NCI-H1417 (cell line): ENCODE measurements at regions not wholly inside any gene's neighbourhood (a gene's known extent, or its start where the extent isn't known, plus 50 kb on each side); places are given as distances from the start of the nearest gene placed in this dataset.

Source experiments
- DNase-seq, 3 experiments: peaks; one replicate each; lab custom pipeline; 2025; lab: John Stamatoyannopoulos, UW

DNA sequence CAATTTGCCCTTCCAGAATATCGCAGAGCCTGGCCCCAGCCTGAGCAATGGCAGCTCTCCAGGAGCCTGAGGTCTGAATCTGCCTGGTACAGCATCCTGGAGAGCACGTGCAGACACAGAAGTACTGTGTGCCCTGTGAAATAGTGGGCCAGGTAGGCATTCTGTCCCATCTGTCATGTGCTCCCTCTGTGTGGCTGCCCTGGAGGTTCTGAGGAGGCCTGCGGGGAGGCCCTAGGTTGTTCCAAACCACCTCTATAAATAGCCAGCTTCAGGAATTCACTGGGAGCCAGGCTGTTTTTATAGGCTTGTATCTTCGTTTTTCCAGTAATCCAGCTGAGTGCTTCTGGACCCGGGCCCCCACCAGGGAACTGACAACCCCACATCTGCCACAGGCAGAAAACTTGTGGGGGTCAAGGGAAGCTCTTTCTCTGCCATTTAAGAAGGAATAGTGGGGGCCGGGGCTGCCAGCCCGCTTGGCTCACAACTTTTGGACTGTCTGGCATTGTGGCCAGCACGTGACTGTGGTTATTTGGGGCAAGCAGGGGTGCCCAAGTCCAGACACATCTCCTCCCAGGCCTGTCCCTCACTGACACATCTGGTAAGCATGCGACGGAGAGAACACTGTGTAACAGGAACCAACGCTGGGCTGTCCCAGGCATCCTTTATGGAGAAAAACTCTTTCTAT lies 356.3 kb upstream of the TNRC6C start:
- no peak for DNase-seq

DNA sequence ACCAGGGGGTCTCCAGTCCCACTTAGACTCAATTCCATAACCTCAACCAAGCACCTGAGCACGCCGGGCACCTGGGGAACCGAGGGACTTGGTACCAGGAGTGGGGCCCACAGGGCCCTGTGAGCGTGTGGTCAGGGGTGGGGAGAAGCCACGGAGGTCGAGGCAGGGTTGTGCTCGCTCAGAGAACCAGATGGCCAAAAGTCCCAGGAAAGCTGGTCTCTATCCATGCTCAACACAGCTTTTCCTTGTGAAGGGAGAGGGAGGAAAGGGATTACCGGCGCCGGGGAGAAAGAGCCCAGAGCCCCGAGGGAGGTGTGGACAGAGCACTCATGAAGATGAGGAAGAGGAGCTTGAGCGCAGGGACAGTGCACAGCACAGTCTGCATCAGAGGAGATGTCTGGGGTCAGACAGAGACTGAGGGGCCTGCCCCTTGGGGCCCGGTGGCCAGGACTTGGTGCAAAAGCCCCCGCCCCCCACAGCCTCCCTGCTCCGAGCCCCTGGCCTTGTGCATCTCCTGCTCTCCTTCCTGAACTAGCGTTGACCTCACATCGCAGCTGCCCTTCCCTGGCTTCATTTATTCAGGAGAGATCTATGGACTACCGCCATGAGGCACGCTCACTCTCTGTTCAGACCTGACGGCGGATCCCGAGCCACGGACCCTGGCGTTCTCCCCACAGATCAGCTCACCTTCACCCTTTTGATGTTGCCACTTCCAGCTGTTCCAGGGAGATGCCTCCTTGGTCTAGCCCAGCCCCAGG lies 355.4 kb upstream of the TNRC6C start:
- DNase-seq: no peak

DNA sequence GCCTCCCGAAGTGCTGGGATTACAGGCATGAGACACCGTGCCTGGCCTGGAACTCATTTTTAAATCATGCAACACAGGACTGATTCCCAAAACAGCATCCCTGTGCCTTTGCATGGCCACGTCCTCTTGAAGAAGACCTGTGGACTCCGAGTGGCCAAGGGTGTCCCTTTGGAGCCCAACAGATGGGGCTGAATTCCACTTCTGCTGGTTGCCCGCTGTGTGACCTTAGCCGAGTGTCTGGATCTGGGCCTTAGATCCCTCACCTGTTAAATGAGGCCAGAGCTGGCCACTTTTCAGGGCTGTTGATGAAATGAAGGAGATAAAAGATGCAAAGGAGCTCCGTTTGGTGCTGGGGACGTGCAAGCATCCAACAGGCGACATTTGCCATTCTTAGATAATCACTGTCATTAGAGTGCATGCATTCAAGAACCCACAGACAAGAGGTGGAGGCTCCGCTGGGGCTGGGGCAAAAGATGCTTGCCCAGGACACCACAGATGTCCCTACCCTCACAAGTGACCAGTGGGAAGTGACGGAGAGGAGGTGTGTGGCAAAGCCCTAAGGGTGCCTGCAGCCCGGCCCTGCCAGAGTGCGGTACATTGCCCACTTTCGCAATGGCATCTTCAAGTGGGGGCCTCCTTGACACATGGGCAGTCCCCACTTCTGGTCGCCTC lies 354.1 kb upstream of the TNRC6C start:
- no peak for DNase-seq

DNA sequence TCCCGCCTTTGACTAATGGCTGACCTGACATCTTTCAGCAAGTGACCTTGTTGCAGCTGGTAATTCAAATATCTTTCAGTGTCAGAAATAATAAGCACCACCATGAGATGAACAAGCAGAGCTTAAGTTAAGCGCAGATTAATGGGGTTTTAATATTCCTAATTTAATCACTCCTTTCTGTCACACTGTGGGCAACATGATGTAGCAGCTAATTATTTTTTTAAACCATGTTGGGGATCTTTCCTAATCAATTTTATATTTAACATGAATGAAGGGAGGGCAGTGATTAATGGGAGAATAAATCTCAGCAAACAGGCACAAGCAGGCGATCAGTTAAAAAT lies 353.6 kb upstream of the TNRC6C start:
- no peak for DNase-seq

DNA sequence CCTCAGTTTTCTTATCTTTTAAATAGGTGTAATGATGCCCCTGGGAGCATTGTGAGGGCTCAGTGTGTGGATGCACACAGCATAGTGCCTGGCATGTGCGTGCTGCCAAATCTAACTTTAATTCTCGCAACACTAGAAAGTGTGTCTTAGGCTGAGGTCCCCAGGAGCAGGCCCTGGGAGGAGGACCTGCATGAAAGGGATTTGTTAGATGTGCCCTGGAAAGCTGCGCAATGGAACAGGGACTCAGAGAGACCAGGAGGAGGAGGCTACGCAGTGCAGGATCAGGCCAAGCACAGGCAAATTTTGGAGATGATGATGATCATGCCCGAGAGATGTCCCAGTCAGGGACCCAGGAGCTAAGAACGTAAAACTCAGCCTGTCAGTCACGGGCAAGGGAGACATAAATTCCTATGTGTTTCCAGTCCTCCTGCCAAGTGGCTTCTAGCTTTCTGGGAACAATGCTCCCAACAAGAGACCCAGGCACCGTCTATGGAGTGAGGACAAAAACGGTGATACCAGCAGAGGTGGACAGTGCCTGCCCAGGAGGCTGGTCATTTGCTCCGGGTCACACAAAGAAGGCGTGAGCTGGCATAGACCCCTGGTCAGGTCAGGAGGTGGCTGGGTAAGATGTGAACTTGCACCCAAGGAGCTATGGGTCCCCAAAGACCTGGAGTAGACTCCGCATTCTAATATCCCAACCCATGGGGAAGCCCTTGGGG lies 352.2 kb upstream of the TNRC6C start:
- no peak for DNase-seq

DNA sequence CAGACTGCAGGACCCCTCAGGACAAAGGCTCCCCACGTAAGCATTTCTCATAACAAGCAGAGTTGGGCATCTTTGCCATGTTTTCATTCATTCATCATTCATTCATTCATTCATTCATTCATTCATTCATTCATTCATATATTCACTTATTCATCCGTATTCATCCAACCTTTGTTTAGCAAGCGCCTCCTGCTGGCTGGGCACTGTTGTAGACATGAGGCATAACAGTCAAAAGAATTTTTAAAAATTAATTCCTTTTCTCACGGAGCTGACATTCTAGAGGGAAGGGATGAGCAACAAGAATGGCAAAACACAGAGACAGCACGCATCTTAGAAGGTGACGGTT lies 351.7 kb upstream of the TNRC6C start:
- no peak for DNase-seq

DNA sequence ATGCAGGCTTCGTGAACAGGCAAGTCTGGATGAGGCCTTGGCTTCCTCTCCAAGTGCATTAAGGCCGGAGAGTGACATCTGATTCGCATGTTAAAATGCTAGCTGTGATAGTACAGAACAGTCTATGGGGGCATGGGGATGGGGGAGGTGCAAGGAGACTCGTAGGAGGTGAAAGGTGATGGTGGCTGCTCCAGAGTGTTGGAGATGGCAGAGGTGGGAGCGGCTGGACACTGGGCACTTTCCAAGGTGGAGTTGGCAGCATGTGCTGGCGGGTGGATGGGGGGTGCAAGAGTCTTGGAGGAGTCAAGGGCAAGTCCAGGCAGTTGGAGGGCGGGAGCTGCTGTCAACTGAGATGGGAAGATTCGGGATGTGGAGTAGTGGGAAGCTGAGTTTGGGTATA lies 350.9 kb upstream of the TNRC6C start:
- DNase-seq: no peak

DNA sequence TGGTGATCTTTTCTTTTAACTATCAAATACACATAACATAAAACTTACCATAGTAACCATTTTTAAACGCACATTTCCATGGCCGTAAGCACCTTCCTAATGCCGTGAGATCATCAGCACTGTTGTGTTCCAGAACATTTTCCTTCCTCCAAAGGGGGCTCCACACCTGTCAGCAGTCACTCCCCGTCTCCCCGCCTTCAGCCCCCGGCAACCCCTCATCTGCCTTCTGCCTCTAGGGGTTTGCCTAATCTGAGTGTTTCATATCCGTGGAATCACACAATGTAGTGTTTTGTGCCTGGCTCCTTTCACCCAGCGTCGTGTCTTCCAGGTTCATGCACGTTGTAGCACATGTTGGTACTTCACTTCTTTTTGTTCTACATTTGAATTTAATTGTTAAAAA lies 350.1 kb upstream of the TNRC6C start:
- DNase-seq: no peak

DNA sequence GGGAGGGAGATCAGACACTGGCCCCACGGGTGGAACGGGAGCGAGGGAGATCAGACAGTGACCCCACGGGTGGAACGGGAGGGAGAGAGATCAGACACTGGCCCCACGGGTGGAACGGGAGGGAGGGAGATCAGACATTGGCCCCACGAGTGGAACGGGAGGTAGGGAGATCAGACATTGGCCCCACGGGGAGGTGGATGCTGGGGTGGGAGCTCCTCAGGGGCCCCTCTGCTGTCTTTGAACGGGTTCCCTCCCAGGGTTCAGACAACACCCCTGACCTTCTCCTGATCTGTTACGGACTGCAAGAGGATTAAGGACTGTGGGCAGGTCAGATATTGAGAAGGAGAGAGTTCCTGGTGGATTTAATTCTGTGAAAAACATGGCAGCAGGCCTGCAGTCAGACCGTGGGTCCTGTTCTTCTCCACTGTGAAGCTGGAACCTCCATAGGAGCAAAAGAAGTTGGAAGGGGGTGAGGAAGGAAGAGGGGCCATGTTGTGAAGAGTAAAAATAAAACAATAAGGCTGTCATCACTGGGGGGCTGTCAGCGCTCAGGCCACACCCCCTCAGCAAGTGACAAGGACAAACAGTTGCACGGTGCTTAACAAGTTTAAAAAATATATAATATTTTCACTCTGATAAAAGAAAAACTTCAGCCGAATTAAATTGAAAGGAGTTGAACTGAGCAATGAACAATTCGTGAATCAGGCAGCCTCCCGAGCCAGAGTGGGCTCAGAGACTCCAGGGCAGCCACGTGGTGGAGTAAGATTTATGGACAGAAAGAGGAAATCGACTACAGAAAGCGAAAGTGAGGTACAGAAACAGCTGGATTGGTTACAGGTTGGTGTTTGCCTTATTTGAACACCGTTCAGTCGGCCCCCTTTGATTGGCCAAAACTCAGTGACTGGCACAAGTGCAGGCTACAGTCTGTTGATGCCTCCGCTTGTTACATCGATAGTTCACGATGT lies 348.7 kb upstream of the TNRC6C start:
- DNase-seq: no peak

DNA sequence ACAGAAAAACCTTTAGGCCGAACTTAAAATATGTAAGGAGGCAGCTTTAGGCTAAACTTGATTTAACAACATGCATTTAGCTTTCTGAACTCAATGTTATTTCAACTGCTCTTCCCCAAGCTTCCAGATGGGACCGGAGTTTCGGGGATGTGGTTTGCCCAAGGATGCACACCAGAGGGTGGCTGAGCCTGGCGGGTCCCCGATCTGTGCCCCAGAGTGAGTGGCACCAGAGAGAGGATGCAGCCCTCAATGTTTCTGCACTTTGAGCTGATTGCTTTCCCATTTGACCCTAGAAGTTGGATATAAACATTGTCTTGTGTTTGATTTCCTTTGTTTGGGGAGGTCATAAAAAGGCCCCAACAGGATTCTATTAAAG lies 348.0 kb upstream of the TNRC6C start:
- no peak for DNase-seq

DNA sequence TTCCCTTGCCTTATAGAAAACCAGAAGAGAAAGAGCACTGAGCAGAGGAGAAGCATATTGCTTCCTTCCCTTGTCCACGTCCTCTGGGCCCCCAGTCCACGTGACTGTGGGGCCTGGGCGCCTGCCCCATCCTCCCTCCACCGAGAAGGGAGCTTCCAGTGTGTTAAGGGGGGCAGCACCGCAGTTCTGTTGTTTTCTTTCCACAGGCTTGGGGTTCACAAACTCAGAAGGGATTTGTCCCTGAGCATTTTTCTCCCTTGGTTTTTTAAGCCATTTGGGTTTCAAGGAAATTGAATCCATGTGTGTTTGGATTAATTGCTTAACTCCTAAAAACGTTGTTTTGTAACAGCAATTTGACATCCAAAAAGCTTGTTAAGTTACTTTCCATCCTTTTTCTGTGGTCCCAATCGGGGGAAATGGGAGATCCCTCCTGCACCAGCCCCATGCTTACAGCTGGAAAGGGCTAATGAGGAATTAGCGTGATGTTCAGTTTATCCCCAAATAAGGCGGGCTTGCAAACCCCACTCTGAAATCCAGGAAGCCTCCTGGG lies 347.5 kb upstream of the TNRC6C start:
- DNase-seq: no peak

DNA sequence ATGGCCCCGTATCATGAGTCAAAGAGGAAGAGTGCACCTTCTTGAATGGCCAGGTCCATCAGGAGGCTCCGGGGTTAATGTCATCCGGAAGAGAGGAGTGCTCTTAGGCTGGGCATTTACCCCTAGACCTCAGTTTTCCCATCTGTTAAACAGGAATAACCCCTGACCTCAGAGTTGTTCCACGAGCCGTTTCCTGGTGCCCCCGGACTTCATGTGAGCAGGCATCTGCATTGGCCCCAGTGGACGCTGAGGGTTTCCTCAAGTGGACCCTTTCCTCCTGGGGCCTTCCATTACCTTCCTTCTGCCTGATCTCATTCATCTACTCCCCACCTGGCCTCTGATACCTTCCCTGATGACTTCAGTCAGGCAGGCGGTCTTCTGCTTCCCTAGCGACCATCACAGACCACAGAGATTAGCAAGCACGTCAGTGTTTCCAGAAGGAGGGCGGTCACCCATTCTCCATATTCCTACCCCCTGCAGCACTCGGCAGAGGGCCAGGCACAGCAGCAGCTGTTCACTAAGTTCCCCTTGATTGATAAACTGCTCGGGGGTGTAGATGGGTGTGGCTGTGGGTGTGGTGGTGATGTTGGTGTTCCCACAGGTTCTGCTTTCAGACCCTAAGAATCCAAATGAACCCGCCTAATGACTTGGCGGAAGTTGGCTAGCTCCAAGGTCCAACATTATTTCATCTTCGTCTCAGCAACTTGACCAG lies 346.6 kb upstream of the TNRC6C start:
- DNase-seq: no peak

DNA sequence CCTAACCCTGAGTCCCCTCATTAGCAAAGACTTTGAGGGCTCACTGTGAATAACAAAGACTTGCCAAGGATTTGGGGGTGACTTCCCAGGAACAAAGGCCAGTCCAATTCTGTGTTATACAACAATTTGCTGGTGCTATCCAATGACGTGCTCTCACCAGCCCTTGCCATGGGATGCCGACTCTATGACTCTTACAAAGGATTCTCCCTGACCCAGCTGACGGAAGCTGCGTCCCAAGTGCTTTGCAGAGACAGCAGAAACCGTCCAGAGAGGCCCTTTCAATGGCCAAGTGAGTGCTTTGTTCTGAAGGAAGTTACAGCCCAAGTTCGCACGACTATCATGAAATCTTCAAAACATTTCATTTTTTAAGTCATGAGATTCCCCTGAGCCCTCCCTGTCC lies 345.3 kb upstream of the TNRC6C start:
- DNase-seq: no peak

DNA sequence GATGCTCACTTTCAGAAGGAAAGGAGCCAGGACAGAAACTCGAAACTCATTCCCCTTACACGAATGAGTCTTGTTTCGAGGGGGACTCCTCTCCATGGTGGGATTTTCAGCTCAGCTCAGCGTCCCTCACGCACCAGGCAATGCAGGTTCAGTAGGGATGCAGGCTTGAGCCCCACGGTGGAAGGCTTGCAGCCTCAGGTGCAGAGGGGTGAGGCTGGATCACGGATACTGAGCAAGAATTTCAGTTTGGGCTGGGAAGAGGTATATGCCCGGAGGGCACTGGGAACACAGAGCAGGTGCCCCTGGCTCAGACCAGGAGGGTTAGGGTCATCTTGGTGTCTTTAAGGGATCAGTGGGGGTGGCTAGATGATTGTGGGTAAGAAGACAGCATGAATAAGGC lies 344.9 kb upstream of the TNRC6C start:
- DNase-seq: no peak

DNA sequence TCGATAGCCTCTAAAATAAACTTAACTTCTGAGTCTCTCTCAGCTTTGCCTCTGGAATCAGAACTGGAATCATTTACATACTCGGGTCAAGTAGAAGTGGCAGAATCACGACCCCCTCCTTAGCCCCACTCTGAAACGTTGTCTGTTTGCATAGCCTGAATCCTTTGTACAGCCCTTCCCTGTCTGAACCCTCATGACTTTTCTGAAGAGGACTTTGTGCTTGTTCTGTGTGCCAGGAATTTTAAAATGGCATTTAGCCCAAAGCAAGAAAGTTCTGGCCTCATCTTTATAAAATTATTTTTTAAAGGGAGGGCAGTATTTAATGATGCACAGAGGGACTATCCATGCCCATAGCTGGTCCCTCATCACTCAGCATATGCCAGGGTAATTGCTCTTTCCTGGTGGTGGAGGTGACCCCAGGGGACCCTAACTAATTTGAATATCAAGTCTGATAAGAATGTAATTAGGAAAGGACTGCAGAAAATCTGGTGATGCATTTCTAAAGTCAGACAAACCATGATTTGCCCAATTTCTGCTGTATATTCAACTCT lies 342.7 kb upstream of the TNRC6C start:
- no peak for DNase-seq

DNA sequence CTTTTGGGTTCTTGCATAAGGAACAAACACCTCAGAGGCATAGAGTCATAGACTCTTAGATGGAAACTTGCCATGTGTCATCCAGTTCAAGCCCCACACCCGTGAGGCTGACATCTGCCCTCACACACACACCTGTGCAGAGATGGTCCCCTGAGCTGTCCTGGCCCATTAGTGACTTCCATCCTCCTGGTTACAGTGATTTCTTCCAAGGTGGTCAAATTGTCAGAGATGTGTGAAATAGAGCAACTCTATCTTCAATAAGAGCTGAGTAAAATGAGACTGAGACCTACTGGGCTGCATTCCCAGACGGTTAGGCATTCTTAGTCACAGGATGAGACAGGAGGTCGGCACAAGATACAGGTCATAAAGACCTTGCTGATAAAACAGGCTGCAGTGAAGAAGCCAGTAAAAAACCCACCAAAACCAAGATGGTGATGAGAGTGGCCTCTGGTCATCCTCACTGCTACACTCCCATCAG lies 342.2 kb upstream of the TNRC6C start:
- no peak for DNase-seq

DNA sequence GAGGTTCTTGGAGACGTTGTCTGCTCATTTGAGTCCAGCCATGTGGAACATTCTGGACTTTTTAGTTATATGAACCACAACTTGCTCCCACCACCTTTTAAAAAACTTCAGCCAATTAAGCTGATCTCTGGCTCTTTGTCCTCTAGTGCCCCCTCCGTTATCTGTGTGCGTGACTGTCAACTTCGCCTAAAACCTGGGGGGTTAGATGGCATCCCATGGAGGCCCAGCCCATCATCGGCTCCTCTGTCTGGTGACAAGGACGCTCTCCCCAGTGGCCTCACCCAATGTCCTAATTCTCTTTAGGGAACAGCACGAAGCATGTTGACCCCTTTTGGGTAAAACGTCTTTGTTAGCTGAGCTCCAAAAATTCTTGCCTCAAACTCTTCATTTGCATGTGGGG lies 341.0 kb upstream of the TNRC6C start:
- no peak for DNase-seq

DNA sequence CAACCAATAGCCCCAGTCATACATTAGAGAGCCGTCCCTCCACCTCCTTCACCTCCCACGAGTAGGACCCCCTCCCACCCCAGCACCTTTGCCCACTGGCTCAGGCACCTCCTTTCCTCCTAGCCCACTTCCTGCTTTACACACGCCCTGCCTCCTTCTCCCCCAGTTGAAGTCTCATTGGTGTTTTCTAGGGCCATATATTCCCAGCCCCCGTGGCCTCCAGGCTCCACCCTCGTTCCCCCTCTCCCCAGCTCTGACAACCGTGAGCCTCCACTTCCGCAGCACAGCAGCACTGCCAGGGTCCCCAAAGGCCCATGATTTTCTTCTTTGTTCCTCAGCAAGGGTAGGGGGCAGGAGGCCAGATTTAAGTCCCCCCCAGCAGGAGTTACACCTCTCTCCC lies 340.3 kb upstream of the TNRC6C start:
- no peak for DNase-seq

DNA sequence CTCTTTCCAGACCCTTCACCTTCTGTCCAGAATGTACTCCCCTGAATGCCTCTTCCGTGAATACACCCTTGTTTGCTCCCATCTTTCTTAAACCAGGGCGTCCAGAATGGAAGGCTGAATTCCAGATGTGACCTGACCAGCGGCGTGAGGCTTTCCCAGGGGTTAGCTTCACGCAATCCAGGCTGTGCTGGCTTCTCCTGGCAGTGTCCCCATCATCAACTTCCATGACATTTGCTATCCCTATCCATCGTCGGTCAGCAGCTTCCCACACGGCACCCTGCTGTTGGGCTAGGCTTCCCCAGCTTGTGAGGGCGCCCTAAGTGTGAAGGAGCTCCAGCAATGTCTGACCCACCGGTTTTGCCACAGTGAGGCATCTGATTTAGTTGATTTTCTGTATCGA lies 339.8 kb upstream of the TNRC6C start:
- DNase-seq: no peak

DNA sequence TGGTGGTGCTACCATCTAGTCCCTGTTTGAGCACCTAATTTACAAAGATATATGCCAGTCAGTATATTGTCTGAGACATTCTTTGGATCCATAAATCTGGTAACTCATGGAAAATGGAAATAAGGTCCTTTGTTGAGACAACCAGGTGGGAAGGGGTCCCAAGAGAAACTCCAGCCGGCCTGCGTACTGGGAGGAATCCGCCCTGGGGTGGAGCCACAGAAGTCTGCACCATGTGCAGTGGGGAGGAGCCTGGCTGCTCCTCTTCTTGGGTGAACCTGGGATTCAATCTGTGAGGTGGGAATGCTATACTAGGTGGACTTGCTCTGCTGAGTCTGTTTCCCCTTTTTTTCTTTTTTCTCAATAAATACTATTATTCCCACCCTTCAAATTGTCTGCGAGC lies 339.2 kb upstream of the TNRC6C start:
- DNase-seq: no peak
